ENCODE measurements at regions not wholly inside any gene's neighbourhood (a gene's known extent, or its start where the extent isn't known, plus 50 kb on each side); places are given as distances from the start of the nearest gene placed in this dataset.

- TF ChIP-seq CTCF (IDR thresholded peaks at IDR 0.05; ENCODE audit: control extremely low read depth in 1 of 3, insufficient read depth in 1 of 3, low read depth in 1 of 3, low read length in 3 of 3) (no peak), SRF (IDR thresholded peaks at IDR 0.05; ENCODE audit: low read depth, low read length) (no peak), TAF7 (optimal IDR thresholded peaks at IDR 0.05; ENCODE audit: borderline replicate concordance, low read depth, low read length) (no peak)
Observed at GRCh38 chr5:97242341-97242740, 59.3 kb upstream of the RIOK2 start (continued).

Measured in H1 (cell line).